Ascending aorta (tissue), 2 donors: ENCODE measurements at regions not wholly inside any gene's neighbourhood (a gene's known extent, or its start where the extent isn't known, plus 50 kb on each side); places are given as distances from the start of the nearest gene placed in this dataset.
"Not testable (repeated sequence)": the region's sequence is repeated elsewhere in the genome, so short reads cannot be mapped to it uniquely, and the experiment has no call there.

Experiments
- DNase-seq, 2 donors: peaks; one replicate each; pipeline ENCODE4 v3.0.0-alpha.2; 2019; ENCODE audit warnings: low spot score in 2 of 2
- H3K27ac ChIP-seq, 2 donors: fragments of 200-600 bp; sonication (generic); one replicate each; pipeline ENCODE4 v1.5.1; 2016 to 2017; ENCODE audit warnings: mild to moderate bottlenecking in 1 of 2
- H3K27me3 ChIP-seq: fragments of 200-600 bp; sonication (generic); one replicate; pipeline ENCODE4 v1.5.1; 2017
- H3K36me3 ChIP-seq, 2 donors: fragments of 200-600 bp; sonication (generic); one replicate each; pipeline ENCODE4 v1.5.1; 2016
- H3K4me1 ChIP-seq, 2 donors: fragments of 200-600 bp; sonication (generic); one replicate each; pipeline ENCODE4 v1.5.1; 2016 to 2017; ENCODE audit warnings: mild to moderate bottlenecking in 1 of 2
- H3K4me3 ChIP-seq, 2 donors: fragments of 200-600 bp; sonication (generic); one replicate each; pipeline ENCODE4 v1.5.1; 2016 to 2017; ENCODE audit warnings: mild to moderate bottlenecking in 1 of 2
- H3K9me3 ChIP-seq, 2 donors: fragments of 200-600 bp; sonication (generic); one replicate each; pipeline ENCODE4 v1.5.1; 2016
- CTCF ChIP-seq, 3 experiments: fragments of 200-600 bp in 2 of 3; fragments of 450-650 bp in 1 of 3; sonication (generic) in 2 of 3; IDR thresholded peaks; one replicate each; pipeline ENCODE4 v1.5.1; 2016 to 2019; ENCODE audit warnings: antibody characterized with exemption in 3 of 3, mild to moderate bottlenecking in 1 of 3, moderate library complexity in 1 of 3
- intact Hi-C: fragments of 100-400 bp; cut with DNase I; formaldehyde crosslinking; loops from one replicate; pipeline ENCODE4 v1.15.1; 2023

GRCh38 chr10:33086100-33086499, 128.1 kb upstream of the ITGB1 start:
- no peaks in the 10 kb centered on the region for H3K36me3 ChIP-seq

GRCh38 chr10:33085313-33085833, 127.3 kb upstream of the ITGB1 start:
- H3K4me3 ChIP-seq: no peak overlapping the region
- H3K9me3 ChIP-seq: no peaks in the 10 kb centered on the region
- H3K27me3 ChIP-seq: no peaks in the 10 kb centered on the region
- DNase-seq: no peak
- H3K27ac ChIP-seq: no peak overlapping the region
- no peaks in the 10 kb centered on the region for H3K36me3 ChIP-seq
- TF ChIP-seq CTCF (IDR thresholded peaks at IDR 0.05): no peak
- intact Hi-C loops: no loop called here
- no peaks in the 10 kb centered on the region for H3K4me1 ChIP-seq

More at GRCh38 chr10:33086100-33086499, 128.1 kb upstream of the ITGB1 start:
- H3K4me1 ChIP-seq: no peaks in the 10 kb centered on the region
- no peak for DNase-seq
- no peaks in the 10 kb centered on the region for H3K9me3 ChIP-seq
- H3K4me3 ChIP-seq: no peak overlapping the region
- H3K27ac ChIP-seq: no peak overlapping the region
- H3K27me3 ChIP-seq: no peaks in the 10 kb centered on the region
- intact Hi-C loops: no loop called here
- TF ChIP-seq CTCF (IDR thresholded peaks at IDR 0.05): no peak

GRCh38 chr10:33084453-33084852, 126.4 kb upstream of the ITGB1 start:
- Histone ChIP-seq H3K36me3 (no peaks in the 10 kb centered on the region), H3K27me3 (no peaks in the 10 kb centered on the region), H3K9me3 (no peaks in the 10 kb centered on the region), H3K27ac (no peak overlapping the region), H3K4me3 (no peak overlapping the region), H3K4me1 (no peaks in the 10 kb centered on the region)
- no peak for DNase-seq
- intact Hi-C loops: no loop called here
- TF ChIP-seq CTCF (IDR thresholded peaks at IDR 0.05): no peak

GRCh38 chr10:33082373-33082895, 124.4 kb upstream of the ITGB1 start:
- H3K9me3 ChIP-seq: no peaks in the 10 kb centered on the region
- intact Hi-C loops: no loop called here

GRCh38 chr10:33080467-33080866, 122.4 kb upstream of the ITGB1 start:
- H3K9me3 ChIP-seq, intact Hi-C loops, H3K36me3 ChIP-seq, H3K27me3 ChIP-seq, DNase-seq, H3K27ac ChIP-seq, H3K4me1 ChIP-seq, H3K4me3 ChIP-seq: not testable (repeated sequence)

More at GRCh38 chr10:33082373-33082895, 124.4 kb upstream of the ITGB1 start:
- H3K27ac ChIP-seq: no peak overlapping the region
- H3K27me3 ChIP-seq: no peaks in the 10 kb centered on the region
- no peaks in the 10 kb centered on the region for H3K4me1 ChIP-seq
- H3K36me3 ChIP-seq: no peaks in the 10 kb centered on the region
- no peak for TF ChIP-seq CTCF (IDR thresholded peaks at IDR 0.05)
- no peak overlapping the region for H3K4me3 ChIP-seq
- no peak for DNase-seq

- no peaks in the 10 kb centered on the region for H3K36me3 ChIP-seq
- no peak for DNase-seq
- no peaks in the 10 kb centered on the region for H3K4me1 ChIP-seq
- H3K27ac ChIP-seq: no peak overlapping the region
- no peaks in the 10 kb centered on the region for H3K27me3 ChIP-seq
- TF ChIP-seq CTCF (IDR thresholded peaks at IDR 0.05): no peak
- intact Hi-C loops: no loop called here
- H3K9me3 ChIP-seq: no peaks in the 10 kb centered on the region
- no peak overlapping the region for H3K4me3 ChIP-seq
Measured at GRCh38 chr10:33074443-33074842, 116.4 kb upstream of the ITGB1 start.
